ENCODE measurements at regions not wholly inside any gene's neighbourhood (a gene's known extent, or its start where the extent isn't known, plus 50 kb on each side); places are given as distances from the start of the nearest gene placed in this dataset.

DNA sequence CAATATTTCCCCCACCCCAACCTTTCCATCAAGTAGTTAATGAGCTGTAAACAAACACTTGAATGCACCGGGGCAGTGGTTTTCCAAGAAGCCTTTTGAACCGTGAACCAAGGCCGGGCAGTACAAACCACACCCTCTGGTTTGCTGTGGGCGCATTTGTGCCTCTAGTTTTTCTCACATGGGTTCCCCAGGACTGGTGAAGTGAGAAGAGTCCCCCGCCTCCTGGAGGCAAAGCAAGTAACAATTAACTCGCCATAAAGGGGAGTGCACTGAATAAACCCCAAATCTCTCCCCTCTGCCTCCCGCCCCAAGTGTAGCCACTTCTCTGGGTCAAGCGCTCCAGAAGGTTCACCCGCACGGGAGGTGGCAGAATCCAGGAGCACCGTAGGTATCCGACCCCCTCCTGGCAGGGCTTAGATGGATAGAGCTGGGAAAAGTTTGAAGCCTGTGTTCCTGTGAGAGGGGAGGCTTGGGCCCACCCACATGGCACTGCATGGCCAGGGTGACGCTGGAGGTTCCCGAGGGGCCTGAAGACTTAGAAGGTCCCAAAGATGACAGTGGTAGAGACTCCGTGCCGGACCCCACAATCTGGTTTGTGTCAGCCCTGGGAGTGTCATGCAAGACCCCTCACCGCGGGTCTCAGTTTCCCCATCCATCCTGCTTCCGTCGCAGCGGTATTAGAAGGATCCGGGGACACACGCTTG lies 182.2 kb downstream of the SMAD2 start (continued):
- TF ChIP-seq ZNF462 (CRISPR knock-in tag; IDR thresholded peaks at IDR 0.05) (no peak), EZH2phosphoT487 (IDR thresholded peaks at IDR 0.05; ENCODE audit: unreplicated experiment) (no peak), JUNB (IDR thresholded peaks at IDR 0.05; ENCODE audit: unreplicated experiment) (no peak), STAT1 (IDR thresholded peaks at IDR 0.05; ENCODE audit: unreplicated experiment) (no peak), EZH2 (IDR thresholded peaks at IDR 0.05; ENCODE audit: low read depth, unreplicated experiment) (no peak), POLR2AphosphoS5 (IDR thresholded peaks at IDR 0.05; ENCODE audit: low read depth) (no peak), ZNF331 (CRISPR knock-in tag; IDR thresholded peaks at IDR 0.05; ENCODE audit: low read depth) (no peak)
- TF ChIP-seq, protein P1, sequence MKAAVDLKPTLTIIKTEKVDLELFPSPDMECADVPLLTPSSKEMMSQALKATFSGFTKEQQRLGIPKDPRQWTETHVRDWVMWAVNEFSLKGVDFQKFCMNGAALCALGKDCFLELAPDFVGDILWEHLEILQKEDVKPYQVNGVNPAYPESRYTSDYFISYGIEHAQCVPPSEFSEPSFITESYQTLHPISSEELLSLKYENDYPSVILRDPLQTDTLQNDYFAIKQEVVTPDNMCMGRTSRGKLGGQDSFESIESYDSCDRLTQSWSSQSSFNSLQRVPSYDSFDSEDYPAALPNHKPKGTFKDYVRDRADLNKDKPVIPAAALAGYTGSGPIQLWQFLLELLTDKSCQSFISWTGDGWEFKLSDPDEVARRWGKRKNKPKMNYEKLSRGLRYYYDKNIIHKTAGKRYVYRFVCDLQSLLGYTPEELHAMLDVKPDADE (IDR thresholded peaks at IDR 0.05) = no peak
